ENCODE measurements at regions not wholly inside any gene's neighbourhood (a gene's known extent, or its start where the extent isn't known, plus 50 kb on each side); places are given as distances from the start of the nearest gene placed in this dataset.

DNA sequence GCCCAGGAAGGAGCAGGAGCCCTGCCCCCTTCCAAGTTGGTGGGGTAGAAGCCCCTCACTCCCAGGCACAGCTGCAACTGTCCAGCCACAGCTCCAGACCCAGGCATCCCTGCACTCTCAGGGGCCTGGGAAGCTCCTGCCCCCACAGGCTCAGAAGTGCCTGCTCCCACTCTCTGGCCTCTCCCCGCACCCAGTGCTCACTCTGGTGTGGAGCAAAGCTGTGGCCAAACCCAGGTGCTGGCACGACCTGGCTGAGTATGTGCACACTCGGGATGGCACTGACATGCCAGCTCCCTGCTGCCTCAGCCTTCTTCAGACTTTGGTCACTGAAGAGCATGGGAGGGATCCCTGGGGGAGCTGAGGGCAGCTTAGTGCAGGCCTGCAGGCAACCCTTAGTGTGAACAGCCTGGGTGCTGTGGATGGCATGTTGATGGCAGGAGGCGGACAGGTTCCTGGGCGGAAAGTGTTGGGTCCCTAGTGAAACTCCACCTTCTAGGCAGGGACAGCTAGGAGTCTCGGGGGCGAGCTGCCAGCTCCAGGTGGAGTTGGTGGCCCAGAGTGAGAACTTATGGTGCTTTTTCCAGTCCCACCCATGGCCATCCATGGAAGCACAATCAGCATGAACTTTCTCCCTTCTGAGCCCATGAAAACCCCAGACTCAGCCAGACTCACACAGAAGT lies 489.2 kb upstream of the ROBO2 start:
- H2BK120ac ChIP-seq (ENCODE audit: insufficient read depth, low read length, poor library complexity): no peak overlapping the region
- H3K14ac ChIP-seq (ENCODE audit: low read length): no peak overlapping the region
- H4K12ac ChIP-seq (ENCODE audit: low read depth, low read length): no peak overlapping the region
- DNase-seq: no peak
- H3K27me3 ChIP-seq (ENCODE audit: insufficient read depth, low read length): no peaks in the 10 kb centered on the region
- H3K4me3 ChIP-seq (ENCODE audit: low read depth, low read length): no peak overlapping the region
- no peaks in the 10 kb centered on the region for H3K36me3 ChIP-seq (ENCODE audit: control insufficient read depth in 1 of 2, insufficient read depth in 2 of 2, low read length in 2 of 2)
- no peak overlapping the region for H3K18ac ChIP-seq (ENCODE audit: low read length)
- no peaks in the 10 kb centered on the region for H3K4me1 ChIP-seq (ENCODE audit: control insufficient read depth in 1 of 2, insufficient read depth in 2 of 2, low read length in 2 of 2)
- no peak overlapping the region for H2BK5ac ChIP-seq (ENCODE audit: low read depth, low read length, poor library complexity)
- no peak overlapping the region for H3K23ac ChIP-seq (ENCODE audit: low read length)
- no peak overlapping the region for H2AK5ac ChIP-seq (ENCODE audit: low read length)
- H4K8ac ChIP-seq (ENCODE audit: low read depth, low read length): no peak overlapping the region
- H3K4me2 ChIP-seq (ENCODE audit: low read length): no peak overlapping the region
- H2AFZ ChIP-seq (ENCODE audit: insufficient read depth, low read length, poor library complexity): no peak overlapping the region
- no CpG with 5 or more reads among the region's 7 CpGs for WGBS (ENCODE audit: extremely low coverage, insufficient coverage, insufficient read length)
- no peaks in the 10 kb centered on the region for H3K79me2 ChIP-seq (ENCODE audit: control insufficient read depth, insufficient read depth, low read length, poor library complexity)
- no peaks in the 10 kb centered on the region for H3K79me1 ChIP-seq (ENCODE audit: low read length)
- H2BK12ac ChIP-seq (ENCODE audit: low read length): no peak overlapping the region
- no peak overlapping the region for H3K9ac ChIP-seq (ENCODE audit: low read length)
- H3K4ac ChIP-seq (ENCODE audit: low read depth, low read length): no peak overlapping the region
- H4K91ac ChIP-seq (ENCODE audit: low read depth, low read length): no peak overlapping the region
- no peak overlapping the region for H3K27ac ChIP-seq (ENCODE audit: low read depth, low read length)
- peaks cover 8% of the 10 kb centered on the region for H3K9me3 ChIP-seq (ENCODE audit: insufficient read depth, low read depth, low read length)

GRCh38 chr3:76551739-76552138 lies 488.2 kb upstream of the ROBO2 start:
- H3K23ac ChIP-seq (ENCODE audit: low read length): no peak overlapping the region
- H2BK12ac ChIP-seq (ENCODE audit: low read length): no peak overlapping the region
- no peak overlapping the region for H4K8ac ChIP-seq (ENCODE audit: low read depth, low read length)
- H3K4me2 ChIP-seq (ENCODE audit: low read length): no peak overlapping the region
- peaks cover 8% of the 10 kb centered on the region for H3K9me3 ChIP-seq (ENCODE audit: insufficient read depth, low read depth, low read length)
- no peak overlapping the region for H4K91ac ChIP-seq (ENCODE audit: low read depth, low read length)
- no peak overlapping the region for H3K14ac ChIP-seq (ENCODE audit: low read length)
- H3K27me3 ChIP-seq (ENCODE audit: insufficient read depth, low read length): no peaks in the 10 kb centered on the region
- H3K4ac ChIP-seq (ENCODE audit: low read depth, low read length): no peak overlapping the region
- no peaks in the 10 kb centered on the region for H3K79me1 ChIP-seq (ENCODE audit: low read length)
- H2AFZ ChIP-seq (ENCODE audit: insufficient read depth, low read length, poor library complexity): no peak overlapping the region
- no peaks in the 10 kb centered on the region for H3K79me2 ChIP-seq (ENCODE audit: control insufficient read depth, insufficient read depth, low read length, poor library complexity)
- H3K27ac ChIP-seq (ENCODE audit: low read depth, low read length): no peak overlapping the region
- no peaks in the 10 kb centered on the region for H3K4me1 ChIP-seq (ENCODE audit: control insufficient read depth in 1 of 2, insufficient read depth in 2 of 2, low read length in 2 of 2)
- no peak overlapping the region for H3K18ac ChIP-seq (ENCODE audit: low read length)
- WGBS (ENCODE audit: extremely low coverage, insufficient coverage, insufficient read length): no CpG with 5 or more reads among the region's 5 CpGs
- no peak overlapping the region for H3K9ac ChIP-seq (ENCODE audit: low read length)
- H2AK5ac ChIP-seq (ENCODE audit: low read length): no peak overlapping the region
- no peak overlapping the region for H2BK5ac ChIP-seq (ENCODE audit: low read depth, low read length, poor library complexity)
- no peak overlapping the region for H3K4me3 ChIP-seq (ENCODE audit: low read depth, low read length)
- H2BK120ac ChIP-seq (ENCODE audit: insufficient read depth, low read length, poor library complexity): no peak overlapping the region
- no peaks in the 10 kb centered on the region for H3K36me3 ChIP-seq (ENCODE audit: control insufficient read depth in 1 of 2, insufficient read depth in 2 of 2, low read length in 2 of 2)
- no peak for DNase-seq
- H4K12ac ChIP-seq (ENCODE audit: low read depth, low read length): no peak overlapping the region

- no peak overlapping the region for H3K4ac ChIP-seq (ENCODE audit: low read depth, low read length)
- WGBS (ENCODE audit: extremely low coverage, insufficient coverage, insufficient read length): no CpG with 5 or more reads among the region's 2 CpGs
- no peak overlapping the region for H2BK12ac ChIP-seq (ENCODE audit: low read length)
- no peaks in the 10 kb centered on the region for H3K27me3 ChIP-seq (ENCODE audit: insufficient read depth, low read length)
- H3K18ac ChIP-seq (ENCODE audit: low read length): no peak overlapping the region
- H2BK5ac ChIP-seq (ENCODE audit: low read depth, low read length, poor library complexity): no peak overlapping the region
- no peak overlapping the region for H3K23ac ChIP-seq (ENCODE audit: low read length)
- H4K8ac ChIP-seq (ENCODE audit: low read depth, low read length): no peak overlapping the region
- H3K36me3 ChIP-seq (ENCODE audit: control insufficient read depth in 1 of 2, insufficient read depth in 2 of 2, low read length in 2 of 2): no peaks in the 10 kb centered on the region
- H4K91ac ChIP-seq (ENCODE audit: low read depth, low read length): no peak overlapping the region
- H3K27ac ChIP-seq (ENCODE audit: low read depth, low read length): no peak overlapping the region
- H4K12ac ChIP-seq (ENCODE audit: low read depth, low read length): no peak overlapping the region
- H3K9me3 ChIP-seq (ENCODE audit: insufficient read depth, low read depth, low read length): peaks cover 8% of the 10 kb centered on the region
- H3K4me1 ChIP-seq (ENCODE audit: control insufficient read depth in 1 of 2, insufficient read depth in 2 of 2, low read length in 2 of 2): no peaks in the 10 kb centered on the region
- H3K9ac ChIP-seq (ENCODE audit: low read length): no peak overlapping the region
- H3K79me2 ChIP-seq (ENCODE audit: control insufficient read depth, insufficient read depth, low read length, poor library complexity): no peaks in the 10 kb centered on the region
- H3K4me3 ChIP-seq (ENCODE audit: low read depth, low read length): no peak overlapping the region
- no peaks in the 10 kb centered on the region for H3K79me1 ChIP-seq (ENCODE audit: low read length)
- DNase-seq: no peak
- no peak overlapping the region for H3K14ac ChIP-seq (ENCODE audit: low read length)
- no peak overlapping the region for H2BK120ac ChIP-seq (ENCODE audit: insufficient read depth, low read length, poor library complexity)
- no peak overlapping the region for H3K4me2 ChIP-seq (ENCODE audit: low read length)
- no peak overlapping the region for H2AFZ ChIP-seq (ENCODE audit: insufficient read depth, low read length, poor library complexity)
- no peak overlapping the region for H2AK5ac ChIP-seq (ENCODE audit: low read length)
Observed at GRCh38 chr3:76552653-76553052, 487.2 kb upstream of the ROBO2 start.

GRCh38 chr3:76554707-76555106 lies 485.2 kb upstream of the ROBO2 start:
- H3K9ac ChIP-seq (ENCODE audit: low read length): no peak overlapping the region
- no peak overlapping the region for H4K8ac ChIP-seq (ENCODE audit: low read depth, low read length)
- H3K79me1 ChIP-seq (ENCODE audit: low read length): no peaks in the 10 kb centered on the region
- no peak overlapping the region for H3K4me3 ChIP-seq (ENCODE audit: low read depth, low read length)
- no peak overlapping the region for H2AK5ac ChIP-seq (ENCODE audit: low read length)
- H2BK5ac ChIP-seq (ENCODE audit: low read depth, low read length, poor library complexity): no peak overlapping the region
- no peak overlapping the region for H3K18ac ChIP-seq (ENCODE audit: low read length)
- H3K36me3 ChIP-seq (ENCODE audit: control insufficient read depth in 1 of 2, insufficient read depth in 2 of 2, low read length in 2 of 2): no peaks in the 10 kb centered on the region
- H2BK12ac ChIP-seq (ENCODE audit: low read length): no peak overlapping the region
- H4K12ac ChIP-seq (ENCODE audit: low read depth, low read length): no peak overlapping the region
- no peak overlapping the region for H3K23ac ChIP-seq (ENCODE audit: low read length)
- WGBS (ENCODE audit: extremely low coverage, insufficient coverage, insufficient read length): no CpG with 5 or more reads among the region's 2 CpGs
- no peak overlapping the region for H2BK120ac ChIP-seq (ENCODE audit: insufficient read depth, low read length, poor library complexity)
- DNase-seq: no peak
- H3K14ac ChIP-seq (ENCODE audit: low read length): no peak overlapping the region
- no peaks in the 10 kb centered on the region for H3K27me3 ChIP-seq (ENCODE audit: insufficient read depth, low read length)
- H3K4ac ChIP-seq (ENCODE audit: low read depth, low read length): no peak overlapping the region
- no peak overlapping the region for H4K91ac ChIP-seq (ENCODE audit: low read depth, low read length)
- no peak overlapping the region for H2AFZ ChIP-seq (ENCODE audit: insufficient read depth, low read length, poor library complexity)
- H3K27ac ChIP-seq (ENCODE audit: low read depth, low read length): no peak overlapping the region
- H3K4me2 ChIP-seq (ENCODE audit: low read length): no peak overlapping the region
- no peaks in the 10 kb centered on the region for H3K79me2 ChIP-seq (ENCODE audit: control insufficient read depth, insufficient read depth, low read length, poor library complexity)
- peaks cover 8% of the 10 kb centered on the region for H3K9me3 ChIP-seq (ENCODE audit: insufficient read depth, low read depth, low read length)
- no peaks in the 10 kb centered on the region for H3K4me1 ChIP-seq (ENCODE audit: control insufficient read depth in 1 of 2, insufficient read depth in 2 of 2, low read length in 2 of 2)
